ENCODE measurements at regions not wholly inside any gene's neighbourhood (a gene's known extent, or its start where the extent isn't known, plus 50 kb on each side); places are given as distances from the start of the nearest gene placed in this dataset.

GRCh38 chr10:131425752-131426533, 114.4 kb upstream of the TCERG1L start:
- FAIRE-seq: no peak

DNA sequence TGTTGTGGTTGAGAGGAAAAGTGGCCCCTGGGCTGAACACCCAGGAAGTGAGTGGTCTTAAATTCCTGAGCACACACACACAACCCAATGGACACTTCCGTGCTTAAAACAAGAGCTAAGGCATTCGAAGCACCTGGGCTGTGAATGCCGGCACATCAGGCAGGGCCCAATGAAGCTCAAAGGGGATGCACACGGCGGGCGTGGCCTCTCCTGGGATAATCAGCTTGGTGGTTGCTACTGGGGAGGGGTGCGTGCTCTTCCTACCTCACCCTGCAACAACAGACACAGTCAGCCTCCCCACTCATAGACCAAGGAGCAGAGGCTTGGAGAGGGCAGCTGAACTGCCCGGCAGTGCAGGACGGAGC, 115.0 kb upstream of the TCERG1L start:
- no peak for FAIRE-seq

DNA sequence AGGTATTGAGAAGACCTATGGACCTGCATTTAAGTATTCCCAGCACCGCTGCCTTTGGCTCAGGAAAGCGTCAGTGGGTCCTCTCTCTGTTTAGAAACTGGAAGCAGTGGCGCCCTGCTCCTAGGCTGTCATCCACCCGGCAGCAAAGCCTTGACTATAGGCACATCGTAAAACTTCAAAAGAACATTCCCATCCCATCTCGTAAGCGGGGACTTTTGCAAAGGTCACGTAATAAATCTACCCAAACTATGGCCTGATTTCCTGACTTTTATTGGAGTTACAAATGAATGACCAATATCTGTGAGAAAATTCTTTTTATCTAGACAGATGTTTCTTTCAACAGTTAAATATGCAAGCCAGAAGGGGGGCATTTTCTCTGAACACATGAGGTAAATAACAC, 115.8 kb upstream of the TCERG1L start:
- no peak for FAIRE-seq

- no peak for FAIRE-seq
These were observed 116.4 kb upstream of the TCERG1L start for GRCh38 chr10:131427901-131428300.

DNA sequence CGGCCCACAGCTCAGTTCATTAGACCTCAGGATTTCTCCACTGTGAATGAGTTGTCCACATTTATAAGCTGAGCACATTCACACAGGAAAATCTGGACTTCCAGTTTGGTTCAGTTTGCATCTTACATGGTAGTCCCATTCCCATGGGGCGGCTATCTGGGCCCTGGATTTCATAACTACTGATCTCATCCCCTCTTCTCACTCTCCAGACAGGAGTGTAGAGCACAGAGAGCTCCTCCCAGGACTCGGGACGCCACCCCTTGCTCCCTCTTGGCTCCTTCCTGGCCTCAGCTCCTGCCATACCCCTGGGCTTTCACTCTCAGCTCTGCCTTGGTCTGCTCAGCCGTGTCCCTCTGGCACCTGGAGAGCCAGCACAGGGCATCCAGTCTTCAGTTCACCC, 117.6 kb upstream of the TCERG1L start:
- no peak for FAIRE-seq

- no peak for FAIRE-seq
These were observed 118.4 kb upstream of the TCERG1L start for GRCh38 chr10:131429942-131430341.

DNA sequence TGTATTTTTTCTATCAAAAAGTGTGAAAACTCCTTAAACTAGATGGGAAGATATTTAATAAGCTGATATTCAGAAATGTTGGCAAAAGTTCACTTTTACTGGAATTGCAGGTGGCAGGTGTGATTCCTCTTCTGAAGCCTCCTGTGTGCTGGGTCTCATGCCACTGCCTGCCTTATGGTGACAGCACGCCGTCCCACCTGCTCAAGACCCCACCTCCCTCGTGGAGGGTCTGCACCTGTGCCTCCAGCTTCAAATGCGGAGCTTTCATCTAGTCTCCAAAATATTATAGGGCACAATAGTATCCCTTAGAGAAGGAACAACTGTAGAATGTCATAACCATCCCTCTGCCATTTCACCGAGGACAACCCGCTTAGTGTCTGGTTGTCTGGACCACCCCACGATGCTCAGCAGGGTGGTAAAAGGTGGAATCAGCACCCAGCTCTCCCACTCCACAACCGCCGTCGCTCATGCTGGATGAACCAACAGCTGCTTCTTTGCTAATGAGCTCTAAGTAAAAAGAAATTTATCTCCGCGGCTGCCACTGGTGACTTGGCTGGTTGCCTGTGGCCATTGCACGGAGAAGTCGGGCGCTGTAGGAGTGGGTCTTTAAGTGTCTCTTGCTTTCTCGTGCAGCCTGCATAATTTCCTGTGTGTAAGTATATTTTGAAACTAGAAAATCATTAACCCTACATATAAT, 119.3 kb upstream of the TCERG1L start:
- FAIRE-seq: no peak

DNA sequence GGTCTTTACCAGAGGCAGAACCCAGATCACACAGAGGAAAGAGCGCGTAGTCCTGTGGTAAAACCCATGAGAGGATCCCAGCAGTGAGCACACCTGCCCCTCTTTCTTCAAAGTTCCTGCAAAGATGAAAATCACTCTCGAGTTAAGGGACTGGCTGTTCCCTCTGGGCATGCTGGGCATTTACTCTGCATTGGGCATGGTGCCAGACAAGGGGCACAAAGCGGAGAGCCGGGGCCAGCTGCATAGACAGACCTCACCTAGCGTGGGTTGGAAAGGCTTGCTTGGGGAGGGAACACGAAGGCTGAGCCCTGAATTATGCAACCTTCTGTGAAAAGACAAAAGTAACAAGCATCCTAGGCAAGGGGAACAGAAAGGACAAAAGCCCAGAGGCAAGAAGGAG, 120.0 kb upstream of the TCERG1L start:
- no peak for FAIRE-seq

GRCh38 chr10:131431978-131432690, 120.6 kb upstream of the TCERG1L start:
- no peak for FAIRE-seq

- no peak for FAIRE-seq
These were observed 122.0 kb upstream of the TCERG1L start for GRCh38 chr10:131433568-131433967.

- no peak for FAIRE-seq
These were observed 123.7 kb upstream of the TCERG1L start for GRCh38 chr10:131435232-131435631.

DNA sequence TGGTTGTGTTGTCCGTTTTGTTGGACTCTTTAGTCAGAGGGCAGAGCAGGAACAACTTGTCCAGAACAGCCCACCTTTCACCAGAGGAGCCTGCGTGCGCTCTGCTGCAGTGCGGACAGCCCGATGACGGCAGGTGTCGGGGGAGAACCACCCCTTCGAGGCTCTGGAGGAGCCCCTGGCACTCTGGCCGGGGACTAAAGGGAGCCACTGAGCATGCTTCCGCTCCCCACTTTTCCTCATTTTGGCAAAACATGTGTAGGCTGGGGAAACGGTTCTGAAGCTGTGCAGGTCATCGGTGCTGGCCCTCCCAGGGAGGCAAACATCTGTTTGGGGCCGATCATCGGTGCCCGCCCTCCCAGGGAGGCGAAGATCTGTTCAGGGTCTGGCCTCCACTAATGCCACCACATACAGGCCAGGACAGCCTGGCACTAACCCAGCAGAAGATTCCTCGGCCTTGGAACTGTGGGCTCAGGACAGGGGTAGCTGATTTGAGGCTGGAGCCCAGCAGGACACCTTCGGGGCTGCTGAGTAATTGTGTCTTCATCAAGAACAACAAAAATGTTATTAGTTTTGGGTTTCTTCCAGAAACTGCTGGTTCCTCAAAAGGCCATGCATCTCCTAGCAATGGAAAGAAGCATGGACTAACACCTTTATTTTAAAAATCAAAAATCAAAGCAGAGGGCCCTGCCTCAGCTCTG, 124.4 kb upstream of the TCERG1L start:
- no peak for FAIRE-seq

GRCh38 chr10:131436458-131436857, 124.9 kb upstream of the TCERG1L start:
- no peak for FAIRE-seq

- FAIRE-seq: no peak
These were observed 126.3 kb upstream of the TCERG1L start for GRCh38 chr10:131437556-131438475.

GRCh38 chr10:131438665-131439064, 127.1 kb upstream of the TCERG1L start:
- no peak for FAIRE-seq

DNA sequence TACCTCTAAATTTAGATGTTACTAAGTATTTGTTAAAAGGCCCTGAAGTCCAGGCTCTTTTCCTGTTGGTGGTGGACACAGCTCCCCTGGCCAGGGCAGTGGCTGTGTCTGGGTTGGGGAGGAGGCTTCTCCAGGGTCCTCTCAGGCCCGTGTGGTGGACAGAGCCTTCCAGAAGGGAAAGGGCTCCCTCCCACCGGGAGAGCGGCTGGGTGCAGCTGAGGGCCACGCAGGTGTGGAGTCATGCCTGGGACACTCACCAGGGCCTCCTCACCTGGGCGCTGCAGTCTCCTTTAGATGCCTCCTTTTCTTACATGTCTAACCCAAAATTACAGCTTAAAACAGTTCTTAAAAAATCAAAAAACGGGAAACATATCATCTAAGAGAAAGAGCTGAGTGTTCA, 128.2 kb upstream of the TCERG1L start:
- FAIRE-seq: no peak

GRCh38 chr10:131440405-131441360, 129.2 kb upstream of the TCERG1L start:
- FAIRE-seq: no peak

DNA sequence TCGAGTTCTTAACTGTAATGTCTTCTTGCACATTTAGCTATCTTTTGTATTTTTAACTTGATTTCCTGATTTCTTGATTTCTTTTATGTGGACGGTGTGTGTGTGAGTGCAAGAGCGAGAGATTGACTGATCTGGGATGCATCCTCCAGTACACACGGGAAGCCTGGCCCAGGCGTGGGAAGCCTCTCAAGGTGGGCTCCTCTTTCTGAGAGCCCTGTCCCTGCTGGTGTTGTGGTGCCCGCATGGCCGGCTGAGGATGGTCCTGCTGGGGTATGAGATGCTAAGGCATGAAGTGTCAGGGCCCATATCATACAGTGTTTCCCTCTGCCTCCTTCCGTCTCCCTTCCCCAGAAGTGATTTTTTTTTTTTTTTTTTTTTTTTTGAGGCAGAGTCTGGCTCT, 130.8 kb upstream of the TCERG1L start:
- FAIRE-seq: no peak

- no peak for FAIRE-seq
These were observed 132.8 kb upstream of the TCERG1L start for GRCh38 chr10:131444286-131444685.

- FAIRE-seq: no peak
These were observed 133.4 kb upstream of the TCERG1L start for GRCh38 chr10:131444862-131445461.

Data from colon (tissue), 2 donors.